GM21619 (cell line): ENCODE measurements at regions not wholly inside any gene's neighbourhood (a gene's known extent, or its start where the extent isn't known, plus 50 kb on each side); places are given as distances from the start of the nearest gene placed in this dataset.
A peak's percentile ranks its signal among the peaks of the same experiment; 100 is the strongest.

Source experiments
- ATAC-seq: cut with Tn5 transposase; IDR thresholded peaks from one replicate; pipeline ENCODE4 v1.9.1; 2021; ENCODE audit not compliant: unreplicated experiment

DNA sequence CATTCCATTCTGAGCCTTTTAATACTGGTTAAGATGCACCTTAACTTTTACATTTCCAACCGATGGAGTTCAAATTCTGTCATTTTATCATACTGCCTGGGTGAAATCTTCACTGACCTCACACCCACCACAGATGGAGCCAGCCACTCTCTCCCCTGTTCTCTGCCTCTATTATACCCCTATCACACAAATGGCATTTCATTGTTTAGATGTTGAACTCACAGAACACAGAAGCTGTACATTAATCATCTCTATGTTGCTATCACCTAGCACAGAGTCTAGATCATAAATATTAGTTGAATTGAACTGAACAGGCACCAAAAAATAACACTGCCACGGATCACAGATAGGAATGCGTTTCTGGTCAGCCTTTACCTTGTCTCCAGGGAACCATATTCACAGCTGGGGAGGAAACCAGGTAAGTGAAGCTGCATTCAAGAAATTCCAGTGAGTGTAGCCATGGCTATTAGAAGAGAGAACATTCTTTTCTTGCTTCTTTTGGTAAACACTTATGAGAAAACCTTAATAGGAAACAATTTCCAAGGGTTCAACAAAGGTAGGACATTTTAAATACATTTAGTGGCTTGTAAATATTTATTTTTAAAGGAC is 194.9 kb upstream of the RMST start:
- ATAC-seq: no peak

GRCh38 chr12:97272471-97272870 is 190.1 kb upstream of the RMST start:
- ATAC-seq: no peak

- no peak for ATAC-seq
Observed at GRCh38 chr12:97274386-97274785, 188.2 kb upstream of the RMST start.

- no peak for ATAC-seq
Observed at GRCh38 chr12:97275256-97275655, 187.3 kb upstream of the RMST start.

- ATAC-seq: no peak
Observed at GRCh38 chr12:97275728-97276590, 186.6 kb upstream of the RMST start.

- no peak for ATAC-seq
Observed at GRCh38 chr12:97276661-97277429, 185.8 kb upstream of the RMST start.

- no peak for ATAC-seq
Observed at GRCh38 chr12:97283297-97283696, 179.3 kb upstream of the RMST start.

- no peak for ATAC-seq
Observed at GRCh38 chr12:97288531-97288930, 174.1 kb upstream of the RMST start.

GRCh38 chr12:97292588-97292987 is 170.0 kb upstream of the RMST start:
- no peak for ATAC-seq

GRCh38 chr12:97293541-97293940 is 169.1 kb upstream of the RMST start:
- ATAC-seq: no peak

DNA sequence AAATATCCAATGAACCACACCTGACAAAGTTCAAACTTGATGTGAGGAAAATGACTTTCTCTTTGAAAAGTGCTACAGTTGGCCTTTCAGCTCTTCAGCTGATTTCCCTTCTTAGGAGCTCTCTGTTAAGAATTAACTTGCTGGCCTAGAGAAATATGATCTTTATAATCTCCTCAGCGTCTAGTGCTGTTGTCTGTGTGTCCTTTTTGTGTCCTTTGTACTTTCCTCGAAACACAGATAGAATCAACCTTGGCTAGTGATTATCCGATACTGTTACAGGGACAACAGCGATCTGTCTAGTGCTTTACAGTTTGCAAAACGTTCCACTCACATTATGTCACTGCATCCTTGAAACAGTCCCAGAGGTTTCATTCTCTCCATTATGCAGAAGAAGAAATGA is 162.8 kb upstream of the RMST start:
- ATAC-seq: no peak

DNA sequence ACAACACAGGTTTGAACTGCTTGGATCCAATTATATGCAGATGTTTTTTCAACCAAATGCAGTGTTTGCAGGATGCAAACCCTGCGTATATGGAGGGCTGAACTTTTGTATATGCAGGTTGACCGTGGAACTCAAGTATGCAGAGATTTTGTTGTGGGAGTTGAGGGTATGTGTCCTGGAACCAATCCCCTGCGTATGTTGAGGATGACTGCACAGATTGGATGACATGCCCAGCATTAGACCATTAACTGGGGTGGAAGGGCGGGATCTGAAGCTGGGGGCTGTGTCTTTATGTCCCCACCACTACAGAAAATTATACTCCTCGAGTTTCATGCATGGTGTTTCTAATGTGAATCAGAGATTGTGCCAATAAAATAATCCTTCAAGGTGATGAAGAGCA is 162.2 kb upstream of the RMST start:
- no peak for ATAC-seq

- ATAC-seq: no peak
Observed at GRCh38 chr12:97300891-97301290, 161.7 kb upstream of the RMST start.

- ATAC-seq: no peak
Observed at GRCh38 chr12:97301576-97301975, 161.0 kb upstream of the RMST start.

GRCh38 chr12:97305651-97306050 is 157.0 kb upstream of the RMST start:
- no peak for ATAC-seq

GRCh38 chr12:97306147-97306546 is 156.5 kb upstream of the RMST start:
- ATAC-seq: peak; percentile 97

GRCh38 chr12:97308576-97309198 is 153.9 kb upstream of the RMST start:
- ATAC-seq: no peak

DNA sequence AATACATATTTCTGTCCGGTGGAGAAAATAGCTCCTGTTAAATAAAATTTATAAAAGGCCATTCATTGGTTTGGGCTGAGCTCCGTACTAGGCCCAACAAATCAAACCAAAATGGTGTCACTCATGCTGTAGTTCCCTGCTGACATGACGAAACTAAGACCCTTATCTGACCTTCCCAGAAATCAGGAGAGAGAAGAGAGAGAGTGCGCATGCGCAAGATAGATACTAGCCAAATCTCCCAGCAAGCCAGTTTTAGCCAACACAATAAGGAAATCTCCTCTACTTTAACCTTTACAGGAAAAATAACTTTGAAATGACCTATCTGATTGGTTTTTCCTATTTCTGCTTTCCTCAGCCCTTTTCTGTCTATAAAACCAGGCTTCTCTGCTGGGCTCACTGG is 152.7 kb upstream of the RMST start:
- no peak for ATAC-seq

- ATAC-seq: no peak
Observed at GRCh38 chr12:97312570-97313135, 150.0 kb upstream of the RMST start.

DNA sequence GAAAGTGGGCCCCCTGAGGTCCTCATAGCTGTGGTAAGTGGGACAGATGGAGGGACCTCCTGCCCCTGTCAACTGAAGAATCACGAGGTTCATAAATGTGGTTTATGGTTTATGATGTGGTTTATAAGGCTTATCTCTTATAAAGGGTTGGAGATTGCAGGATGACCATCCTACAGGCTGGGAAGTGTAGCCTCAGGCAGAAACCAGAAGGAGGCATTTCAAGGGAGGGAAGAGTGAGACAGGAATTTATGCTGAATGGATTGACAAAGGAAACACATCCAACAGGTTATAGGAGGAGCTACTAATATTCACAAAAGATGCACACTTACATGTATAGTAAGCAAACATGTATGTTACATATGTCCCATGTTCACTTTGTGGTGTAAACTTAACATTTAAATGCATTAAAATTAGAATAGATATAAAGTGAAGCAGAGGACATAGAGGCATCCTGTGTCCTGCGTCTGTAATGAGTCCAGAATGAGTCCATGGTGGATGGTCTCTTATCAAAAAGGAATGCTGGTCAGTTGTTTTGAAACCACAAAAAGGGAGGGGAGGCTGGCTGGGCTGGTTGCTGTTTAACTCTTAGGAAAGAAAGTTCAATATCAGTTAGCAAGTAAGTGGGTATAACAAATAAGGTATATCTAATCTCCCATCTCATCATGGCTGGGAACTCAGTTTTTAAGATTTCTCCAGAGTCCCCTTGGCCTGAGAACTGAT is 149.0 kb upstream of the RMST start:
- no peak for ATAC-seq
